ENCODE measurements at regions not wholly inside any gene's neighbourhood (a gene's known extent, or its start where the extent isn't known, plus 50 kb on each side); places are given as distances from the start of the nearest gene placed in this dataset.

DNA sequence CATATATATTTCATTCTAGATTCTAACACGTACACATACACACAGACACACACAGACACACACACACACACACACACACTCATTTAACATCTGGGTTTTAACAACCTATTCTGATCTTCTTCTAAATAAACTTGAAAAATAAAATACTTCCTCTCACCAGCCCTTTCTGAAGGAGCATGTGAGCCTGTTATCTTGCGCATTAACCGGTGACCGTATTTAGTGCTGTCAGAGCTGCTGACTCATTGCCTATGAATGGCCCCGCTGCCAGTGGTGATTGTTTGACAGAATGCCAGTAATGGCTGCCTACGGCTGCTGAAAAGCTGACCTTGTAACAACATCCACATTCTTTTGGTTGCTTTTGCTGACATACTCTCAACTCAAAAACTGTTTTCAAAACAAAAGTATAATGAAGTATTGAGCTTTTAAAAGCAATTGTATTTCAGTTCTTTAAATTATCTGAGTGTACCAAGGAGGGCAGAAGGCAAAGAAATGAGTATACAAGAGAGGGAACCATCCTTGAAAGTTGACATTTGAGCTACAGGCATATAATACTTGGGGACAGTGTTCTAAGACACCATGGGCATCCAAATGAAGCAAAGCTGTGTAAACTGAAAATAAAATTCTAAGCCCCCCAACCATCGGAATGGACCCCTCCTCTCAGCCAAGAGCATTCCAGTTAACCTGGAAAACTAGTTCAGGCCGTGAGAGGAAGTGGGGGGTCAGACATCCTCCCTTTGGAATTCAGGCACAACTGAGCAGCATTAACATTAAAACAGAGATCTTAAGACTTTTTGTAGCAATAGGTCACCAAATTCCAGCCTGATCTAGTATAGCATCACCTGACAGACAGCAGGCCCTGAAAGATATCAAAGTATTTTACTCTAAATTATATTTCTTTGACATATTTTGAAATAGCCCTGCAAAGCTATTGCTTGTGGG is 50.2 kb upstream of the DTNA start:
- Histone ChIP-seq H3K4me3 (ENCODE audit: low read depth, low read length) (no peak overlapping the region), H3K36me3 (no peaks in the 10 kb centered on the region), H3K27me3 (no peaks in the 10 kb centered on the region), H3K9me3 (no peaks in the 10 kb centered on the region), H3K4me1 (peaks cover 10% of the 10 kb centered on the region)
- DNase-seq: peak; percentile 64
- TF ChIP-seq CTCF (IDR thresholded peaks at IDR 0.05; ENCODE audit: low read depth, low read length): no peak

Measured in BE2C (cell line).